T-helper 2 cell treated with Interferon-gamma antibody and Interleukin-4, amounts not matched to agents 5 μg/mL and 100 μg/mL, for 36 hours (primary cell): ENCODE measurements at regions not wholly inside any gene's neighbourhood (a gene's known extent, or its start where the extent isn't known, plus 50 kb on each side); places are given as distances from the start of the nearest gene placed in this dataset.
"Not testable (repeated sequence)": the region's sequence is repeated elsewhere in the genome, so short reads cannot be mapped to it uniquely, and the experiment has no call there.

ENCODE experiments used
- DNase-seq: peaks from one replicate; pipeline ENCODE4 v3.0.0; 2021; ENCODE audit warnings: low spot score
- H3K27ac Mint-ChIP-seq: one replicate; pipeline ENCODE4 v1.8.0; 2021; ENCODE audit warnings: mild to moderate bottlenecking, mixed read lengths
- H3K27me3 Mint-ChIP-seq: one replicate; pipeline ENCODE4 v1.8.0; 2021; ENCODE audit warnings: low read depth, mixed read lengths
- H3K36me3 Mint-ChIP-seq: one replicate; pipeline ENCODE4 v1.8.0; 2021; ENCODE audit warnings: low read depth, mixed read lengths
- H3K4me1 Mint-ChIP-seq: one replicate; pipeline ENCODE4 v1.8.0; 2021; ENCODE audit warnings: low read depth, mixed read lengths
- H3K4me3 Mint-ChIP-seq: one replicate; pipeline ENCODE4 v1.8.0; 2022; ENCODE audit warnings: mild to moderate bottlenecking, moderate library complexity, mixed read lengths
- H3K9me3 Mint-ChIP-seq: one replicate; pipeline ENCODE4 v1.8.0; 2021; ENCODE audit warnings: mixed read lengths

DNA sequence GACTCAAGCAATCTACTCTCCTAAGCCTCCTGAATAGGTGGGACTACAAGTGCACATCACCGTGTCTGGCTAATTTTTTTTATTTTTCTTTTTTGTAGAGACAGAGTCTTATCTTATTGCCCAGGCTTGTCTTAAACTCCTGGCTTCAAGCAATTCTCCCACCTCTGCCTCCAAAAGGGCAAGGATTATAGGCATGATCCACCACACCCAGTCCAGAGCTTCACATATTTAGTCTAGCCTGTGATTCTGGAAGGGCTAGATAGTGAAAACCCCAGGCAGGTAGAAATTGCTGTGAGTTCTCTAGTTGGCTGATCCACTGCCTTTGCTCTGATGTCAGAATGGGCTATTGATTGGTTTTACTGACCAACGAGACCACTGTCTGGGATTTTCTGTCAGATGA lies 854.6 kb upstream of the MIR17HG start:
- no peaks in the 10 kb centered on the region for H3K36me3 Mint-ChIP-seq
- no peak for DNase-seq
- H3K4me1 Mint-ChIP-seq, result no peaks in the 10 kb centered on the region
- H3K9me3 Mint-ChIP-seq, result peaks cover 42% of the 10 kb centered on the region
- H3K4me3 Mint-ChIP-seq, result no peak overlapping the region
- no peaks in the 10 kb centered on the region for H3K27me3 Mint-ChIP-seq
- H3K27ac Mint-ChIP-seq, result no peak overlapping the region

DNA sequence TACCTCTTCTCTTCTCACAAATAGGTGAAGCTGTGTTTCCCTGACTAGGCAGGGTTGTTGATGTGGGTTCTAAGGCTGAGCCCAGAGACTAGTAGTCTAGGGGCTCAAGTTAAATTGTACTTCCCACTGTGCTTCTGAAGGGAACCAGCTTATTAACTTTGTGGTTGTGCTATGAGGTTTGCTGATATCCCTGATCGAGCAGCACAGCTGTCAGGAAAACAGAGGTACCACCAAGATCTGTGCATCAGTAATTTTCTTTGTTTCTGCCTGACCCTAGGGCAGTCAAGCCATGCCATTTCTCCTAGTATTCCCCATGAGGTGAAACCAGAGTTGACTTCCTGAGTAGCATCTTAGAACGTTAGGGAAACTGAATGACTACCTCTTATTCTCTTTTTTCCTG lies 853.8 kb upstream of the MIR17HG start:
- no peak overlapping the region for H3K27ac Mint-ChIP-seq
- peaks cover 43% of the 10 kb centered on the region for H3K9me3 Mint-ChIP-seq
- no peaks in the 10 kb centered on the region for H3K36me3 Mint-ChIP-seq
- H3K27me3 Mint-ChIP-seq, result no peaks in the 10 kb centered on the region
- H3K4me1 Mint-ChIP-seq, result no peaks in the 10 kb centered on the region
- no peak overlapping the region for H3K4me3 Mint-ChIP-seq
- no peak for DNase-seq

DNA sequence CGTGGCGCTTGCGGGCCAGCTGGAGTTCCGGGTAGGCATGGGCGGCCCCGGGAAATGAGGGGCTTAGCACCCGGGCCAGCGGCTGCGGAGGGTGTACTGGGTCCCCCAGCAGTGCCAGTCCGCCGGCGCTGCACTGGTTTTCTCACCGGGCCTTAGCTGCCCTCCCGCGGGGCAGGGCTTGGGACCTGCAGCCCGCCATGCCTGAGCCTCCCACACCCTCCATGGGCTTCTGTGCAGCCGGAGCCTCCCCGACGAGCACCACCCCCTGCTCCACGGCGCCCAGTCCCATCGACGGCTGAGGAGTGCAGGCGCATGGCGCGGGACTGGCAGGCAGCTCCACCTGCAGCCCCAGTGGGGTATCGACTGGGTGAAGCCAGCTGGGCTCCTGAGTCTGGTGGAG lies 852.6 kb upstream of the MIR17HG start:
- not testable (repeated sequence) for H3K4me3 Mint-ChIP-seq, H3K27ac Mint-ChIP-seq, H3K27me3 Mint-ChIP-seq, H3K36me3 Mint-ChIP-seq, DNase-seq, H3K4me1 Mint-ChIP-seq
- H3K9me3 Mint-ChIP-seq, result peaks cover 43% of the 10 kb centered on the region

DNA sequence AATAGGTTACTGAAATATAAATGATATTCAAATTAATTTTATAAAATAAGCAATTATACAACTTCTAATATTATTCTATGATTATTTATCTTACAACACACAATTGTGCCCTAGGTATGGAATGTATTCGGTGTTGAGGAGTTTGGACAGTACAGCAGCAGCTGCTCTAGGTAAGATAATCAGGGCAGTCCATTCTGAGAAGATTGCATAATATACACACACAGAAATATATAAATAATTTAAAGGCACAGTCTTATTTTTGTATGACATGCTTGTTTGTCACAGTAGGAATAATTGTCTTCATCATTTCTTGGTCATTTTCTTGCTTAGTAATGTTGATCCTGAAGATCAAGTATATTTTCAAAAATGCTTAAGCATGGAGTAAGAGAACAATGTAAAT lies 849.4 kb upstream of the MIR17HG start:
- no peak overlapping the region for H3K4me3 Mint-ChIP-seq
- H3K36me3 Mint-ChIP-seq, result no peaks in the 10 kb centered on the region

DNA sequence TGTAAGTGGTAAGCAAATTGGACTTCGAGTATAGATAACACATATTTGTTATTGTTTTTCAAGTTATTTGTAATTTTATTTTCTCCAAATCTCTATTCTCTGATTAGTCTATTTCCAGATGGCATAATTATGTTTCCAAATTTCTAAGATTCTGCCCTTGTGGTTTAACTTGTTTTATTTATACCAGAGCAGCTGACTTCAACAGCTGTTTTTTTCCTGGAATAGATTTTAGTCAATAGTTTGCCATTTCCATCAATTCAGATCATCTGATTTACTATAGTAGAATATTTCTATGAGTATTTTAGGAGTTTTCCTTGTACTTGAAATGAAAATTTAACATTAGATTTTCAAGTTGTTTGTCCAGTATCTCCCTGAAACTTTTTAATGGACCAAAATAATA lies 848.7 kb upstream of the MIR17HG start:
- Mint-ChIP-seq H3K9me3 (peaks cover 22% of the 10 kb centered on the region), H3K4me1 (no peaks in the 10 kb centered on the region), H3K4me3 (no peak overlapping the region), H3K36me3 (no peaks in the 10 kb centered on the region), H3K27me3 (no peaks in the 10 kb centered on the region), H3K27ac (no peak overlapping the region)
- DNase-seq, result no peak

More for the DNA sequence above, 849.4 kb upstream of the MIR17HG start:
- no peaks in the 10 kb centered on the region for H3K4me1 Mint-ChIP-seq
- no peak overlapping the region for H3K27ac Mint-ChIP-seq
- H3K27me3 Mint-ChIP-seq, result no peaks in the 10 kb centered on the region
- DNase-seq, result no peak
- peaks cover 26% of the 10 kb centered on the region for H3K9me3 Mint-ChIP-seq

DNA sequence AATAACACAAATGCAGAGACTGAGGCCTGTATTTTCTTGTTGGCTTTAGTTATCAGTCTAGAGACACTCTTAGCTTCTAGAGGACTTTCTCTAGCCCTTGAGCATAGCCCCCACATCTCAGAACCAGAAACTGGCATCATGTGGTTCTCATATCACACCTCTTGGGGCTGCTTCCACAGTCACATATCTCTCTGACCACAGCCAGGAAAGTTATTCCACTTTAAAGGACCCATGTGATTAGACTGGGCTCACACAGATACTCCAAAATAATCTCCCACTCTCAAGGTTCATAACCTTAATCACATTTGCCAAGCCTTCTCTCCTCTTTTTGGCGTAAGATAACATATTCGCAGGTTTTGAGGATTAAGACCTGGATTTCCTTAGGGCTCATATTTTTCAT lies 846.9 kb upstream of the MIR17HG start:
- H3K27me3 Mint-ChIP-seq, result no peaks in the 10 kb centered on the region
- no peak overlapping the region for H3K4me3 Mint-ChIP-seq
- no peaks in the 10 kb centered on the region for H3K4me1 Mint-ChIP-seq
- H3K9me3 Mint-ChIP-seq, result peaks cover 15% of the 10 kb centered on the region
- H3K27ac Mint-ChIP-seq, result no peak overlapping the region
- no peak for DNase-seq
- no peaks in the 10 kb centered on the region for H3K36me3 Mint-ChIP-seq

DNA sequence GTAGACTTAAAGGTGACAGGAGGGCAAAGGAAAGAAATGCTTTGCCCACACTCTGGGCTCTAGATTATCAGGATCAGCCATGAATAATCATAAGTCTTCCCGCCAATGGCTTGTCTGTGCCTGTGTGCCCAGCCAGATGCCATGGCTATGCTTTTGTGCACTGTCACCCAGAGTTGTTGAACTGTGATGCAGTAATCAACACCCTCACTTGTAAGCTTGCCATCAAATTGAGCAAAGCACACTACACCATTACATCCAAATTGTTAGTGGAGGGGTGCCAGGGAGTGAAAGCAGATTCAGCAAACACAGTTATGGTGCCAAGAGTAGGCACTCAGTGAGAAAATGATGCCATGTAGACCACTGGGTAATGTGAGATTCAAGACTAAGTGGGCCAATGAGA lies 845.3 kb upstream of the MIR17HG start:
- no peak overlapping the region for H3K27ac Mint-ChIP-seq

DNA sequence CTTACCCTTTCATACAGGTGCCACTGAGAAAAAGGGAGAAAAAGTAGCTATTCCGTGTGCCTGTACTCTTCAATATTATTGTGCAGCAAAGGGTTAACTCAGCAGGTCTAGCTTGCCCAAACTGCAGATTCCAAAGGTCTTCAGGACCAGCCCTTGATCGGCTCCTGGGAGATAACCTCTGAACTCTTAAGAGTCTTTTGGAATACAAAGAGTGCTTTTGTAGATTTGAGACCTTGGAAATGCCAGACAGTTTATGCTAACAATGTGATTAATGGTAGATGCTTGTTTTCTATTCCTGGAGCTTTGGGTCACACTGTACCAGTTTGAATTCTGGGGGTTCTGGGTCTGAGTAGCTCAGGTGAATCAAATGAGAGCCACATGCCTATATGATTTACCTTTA lies 844.7 kb upstream of the MIR17HG start:
- Mint-ChIP-seq H3K4me1 (no peaks in the 10 kb centered on the region), H3K36me3 (no peaks in the 10 kb centered on the region), H3K27me3 (no peaks in the 10 kb centered on the region), H3K4me3 (no peak overlapping the region), H3K9me3 (peaks cover 12% of the 10 kb centered on the region), H3K27ac (no peak overlapping the region)
- DNase-seq, result no peak

More for the DNA sequence above, 845.3 kb upstream of the MIR17HG start:
- peaks cover 13% of the 10 kb centered on the region for H3K9me3 Mint-ChIP-seq
- H3K4me3 Mint-ChIP-seq, result no peak overlapping the region
- H3K27me3 Mint-ChIP-seq, result no peaks in the 10 kb centered on the region
- no peaks in the 10 kb centered on the region for H3K4me1 Mint-ChIP-seq
- no peaks in the 10 kb centered on the region for H3K36me3 Mint-ChIP-seq
- DNase-seq, result no peak

DNA sequence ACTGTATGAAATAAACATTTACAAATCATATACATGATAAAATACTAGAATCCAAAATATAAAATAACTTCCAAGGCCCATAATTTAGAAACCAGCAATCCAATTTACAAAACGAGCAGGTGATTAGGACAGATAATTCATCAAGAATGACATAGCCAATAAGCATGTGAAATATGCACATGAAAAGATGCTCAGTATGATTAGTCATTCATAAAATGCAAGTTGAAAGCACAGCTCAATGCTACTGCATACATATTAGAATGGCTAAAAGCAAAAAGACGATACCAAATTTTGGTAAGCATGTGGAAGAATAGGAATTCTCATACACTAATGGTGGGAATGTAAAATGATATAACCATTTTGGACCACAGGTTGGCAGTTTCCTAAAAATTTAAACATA lies 837.2 kb upstream of the MIR17HG start:
- Mint-ChIP-seq H3K4me1 (no peaks in the 10 kb centered on the region), H3K27me3 (no peaks in the 10 kb centered on the region), H3K4me3 (no peak overlapping the region), H3K36me3 (no peaks in the 10 kb centered on the region), H3K27ac (no peak overlapping the region), H3K9me3 (peaks cover 26% of the 10 kb centered on the region)
- DNase-seq, result no peak

DNA sequence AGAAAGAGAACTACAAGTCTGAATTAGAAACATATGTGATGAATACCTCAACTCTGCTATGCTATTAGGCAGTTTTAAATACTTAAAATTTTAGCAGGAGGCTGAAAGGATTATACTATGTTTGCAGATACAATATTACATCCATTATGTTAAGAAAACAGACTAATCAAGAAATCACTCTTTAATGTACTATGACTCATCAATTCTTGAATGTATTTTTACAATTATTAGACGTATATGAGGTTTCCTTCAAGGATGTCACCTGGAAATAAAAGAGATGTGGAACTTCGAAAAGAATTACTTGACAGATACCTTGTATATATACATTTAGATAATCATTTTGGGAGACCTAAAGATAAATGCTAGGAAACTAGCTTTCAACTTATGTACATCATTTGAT lies 835.6 kb upstream of the MIR17HG start:
- no peak overlapping the region for H3K4me3 Mint-ChIP-seq
- peaks cover 28% of the 10 kb centered on the region for H3K9me3 Mint-ChIP-seq
- H3K27ac Mint-ChIP-seq, result no peak overlapping the region
- H3K27me3 Mint-ChIP-seq, result no peaks in the 10 kb centered on the region
- no peaks in the 10 kb centered on the region for H3K36me3 Mint-ChIP-seq
- no peaks in the 10 kb centered on the region for H3K4me1 Mint-ChIP-seq
- DNase-seq, result no peak

DNA sequence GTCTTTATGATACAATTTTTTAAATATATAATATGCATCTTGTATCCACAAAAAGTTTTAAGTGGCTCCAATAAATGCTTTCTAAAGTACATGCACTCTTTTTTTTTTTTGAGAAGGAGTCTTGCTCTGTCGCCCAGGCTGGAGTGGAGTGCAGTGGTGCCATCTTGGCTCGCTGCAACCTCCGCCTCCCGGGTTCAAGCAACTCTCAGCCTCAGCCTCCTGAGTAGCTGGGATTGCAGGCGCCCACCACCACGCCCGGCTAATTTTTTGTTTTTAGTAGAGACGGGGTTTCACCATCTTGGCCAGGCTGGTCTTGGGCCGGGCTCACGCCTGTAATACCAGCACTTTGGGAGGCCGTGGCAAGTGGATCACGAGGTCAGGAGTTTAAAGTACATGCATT lies 832.8 kb upstream of the MIR17HG start:
- DNase-seq, H3K4me3 Mint-ChIP-seq, H3K27ac Mint-ChIP-seq, H3K27me3 Mint-ChIP-seq, H3K4me1 Mint-ChIP-seq, H3K36me3 Mint-ChIP-seq: not testable (repeated sequence)
- peaks cover 21% of the 10 kb centered on the region for H3K9me3 Mint-ChIP-seq

DNA sequence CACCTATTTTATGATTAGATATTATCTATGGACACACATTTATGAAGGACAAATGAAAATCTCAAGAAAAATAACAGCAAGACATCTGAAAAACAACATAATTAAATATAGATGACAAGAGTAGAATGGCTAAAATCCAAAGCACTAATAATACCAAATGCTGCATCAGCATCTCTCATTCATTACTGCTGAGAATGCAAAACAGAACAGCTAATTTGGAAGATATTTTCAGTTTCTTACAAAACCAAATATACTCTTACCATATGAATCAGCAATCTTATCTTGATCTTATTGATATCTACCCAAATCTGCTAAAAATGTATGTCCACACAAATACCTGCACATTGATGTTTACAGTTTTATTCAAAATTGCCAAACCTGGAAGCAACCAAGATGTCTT lies 829.1 kb upstream of the MIR17HG start:
- Mint-ChIP-seq H3K9me3 (peaks cover 37% of the 10 kb centered on the region), H3K27ac (no peak overlapping the region), H3K36me3 (no peaks in the 10 kb centered on the region), H3K4me1 (no peaks in the 10 kb centered on the region), H3K27me3 (no peaks in the 10 kb centered on the region), H3K4me3 (no peak overlapping the region)
- DNase-seq, result no peak

DNA sequence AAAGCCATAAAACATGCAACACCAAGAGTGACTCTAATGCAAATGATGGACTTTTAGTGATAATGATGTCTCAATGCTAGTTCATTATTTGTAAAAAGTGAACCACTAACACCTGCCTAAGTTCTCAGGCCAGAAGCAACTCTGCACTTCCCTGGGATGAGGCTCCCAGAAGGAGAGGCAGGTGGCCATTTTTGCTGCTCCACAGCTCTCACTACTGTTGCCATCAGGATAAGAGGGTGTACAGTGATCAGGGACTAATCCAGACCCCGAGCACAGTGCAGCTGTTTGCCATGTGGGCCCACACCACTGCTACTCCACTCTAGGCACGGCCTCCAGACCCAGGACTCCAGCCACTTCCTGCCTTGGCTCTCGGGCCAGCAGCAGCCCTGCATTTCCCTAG lies 828.3 kb upstream of the MIR17HG start:
- Mint-ChIP-seq H3K4me3 (no peak overlapping the region), H3K9me3 (peaks cover 44% of the 10 kb centered on the region), H3K27ac (no peak overlapping the region), H3K27me3 (no peaks in the 10 kb centered on the region), H3K4me1 (no peaks in the 10 kb centered on the region), H3K36me3 (no peaks in the 10 kb centered on the region)
- DNase-seq, result no peak

DNA sequence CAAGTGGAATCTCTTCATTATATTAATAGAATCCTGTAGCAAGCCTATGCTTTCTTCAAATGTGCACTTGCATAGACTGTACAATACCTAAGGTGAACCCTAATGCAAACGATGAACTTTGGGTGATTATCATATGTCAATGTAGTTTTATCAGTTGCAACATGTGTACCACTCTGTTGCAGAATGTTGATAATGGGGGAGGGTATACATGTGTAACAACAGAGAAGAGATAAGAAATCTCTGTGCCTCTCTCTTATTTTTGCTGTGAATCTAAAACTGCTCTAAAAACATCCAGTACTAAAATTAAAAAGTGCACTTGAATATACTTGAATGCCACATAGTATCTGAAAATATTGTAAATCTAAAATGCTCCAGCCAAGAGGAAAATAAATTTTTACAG lies 820.8 kb upstream of the MIR17HG start:
- peaks cover 27% of the 10 kb centered on the region for H3K9me3 Mint-ChIP-seq
- no peaks in the 10 kb centered on the region for H3K27me3 Mint-ChIP-seq
- H3K4me3 Mint-ChIP-seq, result no peak overlapping the region
- no peak overlapping the region for H3K27ac Mint-ChIP-seq
- no peaks in the 10 kb centered on the region for H3K4me1 Mint-ChIP-seq
- no peak for DNase-seq
- H3K36me3 Mint-ChIP-seq, result no peaks in the 10 kb centered on the region

DNA sequence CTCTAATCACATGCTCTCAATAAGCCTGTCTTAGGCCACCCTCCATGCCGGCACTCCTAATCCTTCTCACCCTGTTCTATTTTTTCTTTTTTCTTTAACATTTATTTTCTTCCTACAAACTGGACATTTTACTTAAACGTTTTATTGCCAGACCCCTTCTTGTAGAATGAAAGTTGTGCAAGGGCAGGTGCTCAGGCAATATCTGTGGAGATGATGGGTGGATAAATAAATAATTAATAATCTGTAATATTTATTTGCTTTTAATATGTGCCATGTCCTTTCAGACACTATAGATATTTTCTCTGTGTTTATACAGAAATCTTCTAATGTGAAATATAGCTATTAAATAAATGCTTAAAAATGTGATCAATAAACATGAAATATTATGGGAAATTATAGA lies 815.7 kb upstream of the MIR17HG start:
- no peaks in the 10 kb centered on the region for H3K27me3 Mint-ChIP-seq
- H3K4me1 Mint-ChIP-seq, result no peaks in the 10 kb centered on the region
- H3K4me3 Mint-ChIP-seq, result no peak overlapping the region
- H3K36me3 Mint-ChIP-seq, result no peaks in the 10 kb centered on the region
- DNase-seq, result no peak
- H3K9me3 Mint-ChIP-seq, result peaks cover 4% of the 10 kb centered on the region
- no peak overlapping the region for H3K27ac Mint-ChIP-seq
